K562 (cell line): ENCODE measurements at regions not wholly inside any gene's neighbourhood (a gene's known extent, or its start where the extent isn't known, plus 50 kb on each side); places are given as distances from the start of the nearest gene placed in this dataset.

ENCODE experiments used
- ATAC-seq: fragments of 200-7000 bp; cut with Tn5 transposase; 3 replicates; pipeline ENCODE4 v1.9.1; 2020; ENCODE audit warnings: moderate library complexity
- BruUV-seq: library from RNA; stranded (reverse); fragments of 400-500 nt; replicated peaks from 2 replicates; lab custom pipeline; 2021; lab: Mats Ljungman, UMichigan
- CTCF ChIA-PET: fragments of 300-600 bp; formaldehyde crosslinking; extraction: SDS; loops from one replicate; lab custom pipeline; 2021; ENCODE audit warnings: low intra/inter-chr PET ratio; lab: Yijun Ruan, JAX
- POLR2A ChIA-PET: fragments of 300-600, 350-650 bp; sonication (Branson Sonifier 250); formaldehyde crosslinking; extraction: SDS; loops from one replicate; lab custom pipeline; 2021; ENCODE audit warnings: antibody characterized with exemption, inconsistent platforms; lab: Yijun Ruan, JAX
- DNase-seq, 4 experiments: peaks; one replicate each; pipeline versions ENCODE4 v3.0.0 to v3.0.0-alpha.2; 2011 to 2018; ENCODE audit warnings: low spot score in 3 of 4, mixed read lengths in 3 of 4; ENCODE audit errors: extremely low read depth in 1 of 4
- FAIRE-seq: peaks from 2 replicates; lab custom pipeline; 2011; peaks lifted over from hg19 to GRCh38; lab: Jason Lieb, UNC
- H2AFZ ChIP-seq: 2 replicates; pipeline ENCODE4 v1.6.0; 2011; ENCODE audit warnings: low read depth, low read length, control low read depth, inconsistent platforms
- H3K27ac ChIP-seq: fragments of 200-600 bp; 3 replicates; pipeline ENCODE4 v1.8.0; 2011; ENCODE audit warnings: low read depth, mild to moderate bottlenecking, control low read depth, inconsistent platforms, low read length, moderate library complexity, mixed read lengths; ENCODE audit errors: extremely low read depth
- H3K27me3 ChIP-seq, 2 experiments: fragments of 300-600 bp in 1 of 2; 2 replicates in 1 of 2; 3 replicates in 1 of 2; pipeline versions ENCODE4 v1.6.0 to v1.8.0; 2011; ENCODE audit warnings: inconsistent platforms in 2 of 2, low read length in 2 of 2, mild to moderate bottlenecking in 1 of 2, mixed read lengths in 1 of 2, moderate library complexity in 1 of 2; ENCODE audit not compliant: control insufficient read depth in 2 of 2, insufficient read depth in 2 of 2
- H3K36me3 ChIP-seq: fragments of 300-600 bp; 3 replicates; pipeline ENCODE4 v1.8.0; 2011; ENCODE audit warnings: mild to moderate bottlenecking, low read length, inconsistent platforms; ENCODE audit not compliant: control insufficient read depth, insufficient read depth
- H3K4me1 ChIP-seq, 2 experiments: fragments of 200-600 bp in 1 of 2; replicated peaks in 1 of 2; 2 replicates in 1 of 2; 3 replicates in 1 of 2; pipeline versions ENCODE4 v1.5.1 to v1.8.0; 2011; ENCODE audit warnings: inconsistent platforms in 2 of 2, low read length in 2 of 2, mild to moderate bottlenecking in 1 of 2, mixed read lengths in 1 of 2, moderate library complexity in 1 of 2; ENCODE audit not compliant: control insufficient read depth in 2 of 2, insufficient read depth in 2 of 2
- H3K4me2 ChIP-seq: 2 replicates; pipeline ENCODE4 v1.6.1; 2011; ENCODE audit warnings: low read length, control low read depth, inconsistent platforms, mixed read lengths; ENCODE audit not compliant: insufficient read depth
- H3K4me3 ChIP-seq: fragments of 200-600 bp; sonication (generic), shearing (Covaris generic); 2 replicates; pipeline ENCODE4 v1.5.1; 2016; ENCODE audit warnings: control low read depth, inconsistent platforms
- H3K79me2 ChIP-seq: fragments of 200-600 bp; 3 replicates; pipeline ENCODE4 v1.8.0; 2011; ENCODE audit warnings: low read length, inconsistent platforms; ENCODE audit not compliant: control insufficient read depth, insufficient read depth
- H3K9ac ChIP-seq, 2 experiments: 2 replicates each; pipeline versions ENCODE4 v1.6.0 to v1.6.1; 2011; ENCODE audit warnings: low read depth in 2 of 2, low read length in 2 of 2, control low read depth in 1 of 2, inconsistent platforms in 1 of 2, mild to moderate bottlenecking in 1 of 2, mixed read lengths in 1 of 2; ENCODE audit not compliant: insufficient read depth in 1 of 2
- H3K9me1 ChIP-seq: one replicate; pipeline ENCODE4 v1.6.0; 2011; ENCODE audit warnings: inconsistent platforms, mild to moderate bottlenecking, low read length, moderate library complexity; ENCODE audit not compliant: control insufficient read depth, insufficient read depth
- H3K9me3 ChIP-seq: replicated peaks from 2 replicates; pipeline ENCODE4 v1.5.1; 2011; ENCODE audit warnings: low read depth, low read length, inconsistent platforms; ENCODE audit not compliant: control insufficient read depth, insufficient read depth
- H4K20me1 ChIP-seq: replicated peaks from 2 replicates; pipeline ENCODE4 v1.6.1; 2011; ENCODE audit warnings: low read length, inconsistent platforms, mixed read lengths; ENCODE audit not compliant: control insufficient read depth, insufficient read depth
- C11orf30 ChIP-seq: fragments of 450-650 bp; IDR thresholded peaks from 2 replicates; pipeline ENCODE4 v1.6.1; 2016; ENCODE audit warnings: low read depth, mild to moderate bottlenecking
- CEBPZ ChIP-seq: fragments of 150-350 bp; IDR thresholded peaks from 2 replicates; pipeline ENCODE4 v1.6.1; 2014; ENCODE audit warnings: low read depth, mild to moderate bottlenecking, low read length, borderline replicate concordance
- E2F3 ChIP-seq: fragments of 250-450 bp; sonication (Bioruptor Pico); IDR thresholded peaks from 2 replicates; pipeline ENCODE4 v1.4.0; 2020; ENCODE audit warnings: mild to moderate bottlenecking
- E2F5 ChIP-seq: sonication (generic); formaldehyde crosslinking; IDR thresholded peaks from 2 replicates; pipeline ENCODE4 v1.8.0; 2022; ENCODE audit warnings: mild to moderate bottlenecking, missing genetic modification reagents
- HLTF ChIP-seq: fragments of 450-650 bp; IDR thresholded peaks from 2 replicates; pipeline ENCODE4 v1.6.1; 2016
- JUNB ChIP-seq: fragments of 450-650 bp; formaldehyde crosslinking; conservative IDR thresholded peaks from 2 replicates; pipeline ENCODE4 v1.4.0; 2020; ENCODE audit warnings: mild to moderate bottlenecking
- KLF1 ChIP-seq: fragments of 450-650 bp; IDR thresholded peaks from 2 replicates; pipeline ENCODE4 v1.6.1; 2016; ENCODE audit warnings: missing genetic modification characterization, missing compliant biosample characterization
- NELFE ChIP-seq: IDR thresholded peaks from 2 replicates; pipeline ENCODE4 v1.6.1; 2011; ENCODE audit warnings: mild to moderate bottlenecking; ENCODE audit not compliant: insufficient read depth, insufficient read length
- NFE2 ChIP-seq: IDR thresholded peaks from 2 replicates; pipeline ENCODE4 v1.6.1; 2014; ENCODE audit warnings: antibody characterized with exemption, low read depth
- RNF219 ChIP-seq: fragments of 250-450 bp; sonication (Bioruptor Pico); IDR thresholded peaks from 2 replicates; pipeline ENCODE4 v1.5.0; 2022; ENCODE audit warnings: mild to moderate bottlenecking
- SLC30A9 ChIP-seq: fragments of 250-450 bp; sonication (Bioruptor Pico); IDR thresholded peaks from 2 replicates; pipeline ENCODE4 v1.8.0; 2022; ENCODE audit warnings: mild to moderate bottlenecking, moderate library complexity
- ZBTB17 ChIP-seq: fragments of 450-650 bp; formaldehyde crosslinking; IDR thresholded peaks from 2 replicates; pipeline ENCODE4 v1.4.0; 2020; ENCODE audit warnings: mild to moderate bottlenecking
- ZNF184 ChIP-seq: sonication (generic); formaldehyde crosslinking; IDR thresholded peaks from 2 replicates; pipeline ENCODE4 v1.5.0; 2020; ENCODE audit warnings: missing genetic modification reagents
- WGBS: fragments of 100-300 bp; shearing (Covaris generic); methylation state at CpG from one replicate; pipeline ENCODE4 v1.1.6; 2016; ENCODE audit warnings: low coverage, mixed read lengths; ENCODE audit not compliant: insufficient coverage; ENCODE audit errors: missing lambda C conversion rate; 5-methylcytosine and 5-hydroxymethylcytosine counted together
- in situ Hi-C: fragments of 300-500 bp; cut with MboI; formaldehyde crosslinking; loops from 4 replicates; pipeline ENCODE4 v1.15.0; 2018; ENCODE audit warnings: inconsistent platforms, mixed read lengths
- intact Hi-C: fragments of 100-400 bp; cut with micrococcal nuclease; formaldehyde crosslinking; loops from 2 replicates; pipeline ENCODE4 v1.14.2; 2022

- Histone ChIP-seq H3K27me3 (no peaks in the 10 kb centered on the region), H3K4me3 (no peak overlapping the region), H3K4me2 (no peak overlapping the region), H3K9me1 (no peaks in the 10 kb centered on the region), H3K4me1 (no peaks in the 10 kb centered on the region), H2AFZ (no peak overlapping the region), H4K20me1 (no peaks in the 10 kb centered on the region), H3K9ac (no peak overlapping the region), H3K36me3 (no peaks in the 10 kb centered on the region), H3K27ac (no peak overlapping the region), H3K9me3 (no peaks in the 10 kb centered on the region), H3K79me2 (no peaks in the 10 kb centered on the region)
- in situ Hi-C loops (no loop called here), intact Hi-C loops (no loop called here)
- 0% methylated on average over 3 of the region's 3 CpGs for WGBS
- no peak for DNase-seq
- no peak for ATAC-seq
- TF ChIP-seq E2F5 (CRISPR knock-in tag) (no peak), RNF219 (CRISPR knock-in tag) (no peak), NELFE (no peak), HLTF (no peak), SLC30A9 (CRISPR knock-in tag) (no peak), E2F3 (no peak), KLF1 (tag) (no peak), ZNF184 (CRISPR knock-in tag) (no peak), C11orf30 (no peak), CEBPZ (no peak), ZBTB17 (CRISPR knock-in tag) (no peak), JUNB (CRISPR knock-in tag) (no peak), NFE2 (no peak)
- BruUV-seq: no TSS peak
- no peak for FAIRE-seq
- ChIA-PET CTCF (no interaction called here), POLR2A (no interaction called here)
Measured at GRCh38 chr17:33567223-33567622, 274.1 kb upstream of the ASIC2 start.
